Right ventricle myocardium inferior (tissue), 1 donor: ENCODE measurements at regions not wholly inside any gene's neighbourhood (a gene's known extent, or its start where the extent isn't known, plus 50 kb on each side); places are given as distances from the start of the nearest gene placed in this dataset.
A peak's percentile ranks its signal among the peaks of the same experiment; 100 is the strongest.

Experiments
- ATAC-seq: fragments of 200-7000 bp; cut with Tn5 transposase; one replicate; pipeline ENCODE4 v1.9.1; 2020; ENCODE audit warnings: mild to moderate bottlenecking, moderate library complexity
- DNase-seq: peaks from one replicate; pipeline ENCODE4 v3.0.0; 2021; ENCODE audit errors: missing footprints
- intact Hi-C: fragments of 100-400 bp; cut with DNase I; formaldehyde crosslinking; loops from one replicate; pipeline ENCODE4 v1.11.0; 2022
- donor health status: DM: no; HTN: yes; CAD: no; lungs with severe emphysema.

- DNase-seq, result no peak
- no peak for ATAC-seq
- intact Hi-C loops, result no loop called here
These were observed 1291.6 kb upstream of the AUTS2 start for GRCh38 chr7:68306692-68307107.

DNA sequence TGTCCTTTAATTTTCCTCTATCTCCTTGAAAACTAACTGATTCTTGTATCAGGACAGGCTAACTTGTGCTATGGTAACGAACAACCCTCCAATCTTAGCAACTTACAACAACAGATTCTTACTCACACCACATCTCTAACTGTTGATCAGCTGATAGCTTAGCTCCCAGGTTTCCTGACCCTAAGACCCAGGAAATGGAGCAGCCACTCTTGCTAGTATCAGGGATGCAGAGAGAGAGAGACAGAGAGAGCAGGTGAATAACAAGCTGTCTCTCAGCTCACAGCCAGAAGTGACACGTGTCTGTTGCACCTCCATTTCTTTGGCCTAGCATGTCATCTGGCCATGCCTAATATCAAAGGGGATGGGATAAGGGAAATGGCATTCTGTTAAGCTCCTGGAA lies 1289.0 kb upstream of the AUTS2 start:
- intact Hi-C loops, result no loop called here
- ATAC-seq (no peak), DNase-seq (no peak)

- DNase-seq, result no peak
- intact Hi-C loops, result no loop called here
- no peak for ATAC-seq
These were observed 1288.5 kb upstream of the AUTS2 start for GRCh38 chr7:68309806-68310205.

DNA sequence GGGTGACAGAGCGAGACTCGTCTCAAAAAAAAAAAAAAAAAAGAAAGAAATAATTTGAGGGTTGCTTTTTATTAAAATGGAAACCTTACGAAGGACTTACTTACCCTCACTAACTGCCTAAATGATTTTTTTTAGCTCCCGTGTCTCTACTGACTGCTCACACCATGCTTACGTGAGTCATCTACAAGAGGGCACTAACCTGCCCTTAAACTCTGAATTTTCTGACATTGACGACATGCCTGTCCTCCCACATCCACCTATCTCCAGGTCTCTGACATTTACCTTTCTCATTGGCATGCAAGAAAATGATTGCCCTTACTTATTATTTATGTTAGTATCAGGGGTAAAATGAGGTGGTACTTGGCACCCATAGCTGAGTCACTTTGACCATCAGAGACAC lies 1286.3 kb upstream of the AUTS2 start:
- intact Hi-C loops, result no loop called here
- DNase-seq, result no peak
- no peak for ATAC-seq

- intact Hi-C loops, result no loop called here
- DNase-seq (no peak), ATAC-seq (no peak)
These were observed 1284.5 kb upstream of the AUTS2 start for GRCh38 chr7:68313806-68314205.

DNA sequence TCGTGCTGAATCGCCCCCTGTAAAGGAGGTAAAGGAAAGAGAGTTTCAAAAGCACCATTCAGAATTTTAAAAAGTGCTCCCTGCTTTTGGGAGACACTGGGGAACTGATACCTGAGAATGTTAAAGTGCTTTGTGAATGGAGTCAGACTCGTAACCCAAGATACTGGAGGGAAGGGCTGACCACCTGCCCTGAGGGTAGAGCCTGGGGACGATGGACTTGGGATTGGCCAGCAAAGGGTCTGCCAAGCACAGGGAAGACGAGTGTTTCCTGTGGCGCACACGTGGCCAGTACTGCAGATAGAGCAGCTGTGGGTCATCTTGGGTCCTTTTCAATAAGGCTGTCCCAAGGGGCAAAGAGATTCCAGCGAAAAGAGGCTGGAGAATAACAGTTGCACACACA lies 1284.1 kb upstream of the AUTS2 start:
- intact Hi-C loops, result no loop called here
- DNase-seq, result no peak
- ATAC-seq, result no peak

GRCh38 chr7:68317476-68317875 lies 1280.8 kb upstream of the AUTS2 start:
- intact Hi-C loops, result no loop called here
- ATAC-seq (no peak), DNase-seq (no peak)

DNA sequence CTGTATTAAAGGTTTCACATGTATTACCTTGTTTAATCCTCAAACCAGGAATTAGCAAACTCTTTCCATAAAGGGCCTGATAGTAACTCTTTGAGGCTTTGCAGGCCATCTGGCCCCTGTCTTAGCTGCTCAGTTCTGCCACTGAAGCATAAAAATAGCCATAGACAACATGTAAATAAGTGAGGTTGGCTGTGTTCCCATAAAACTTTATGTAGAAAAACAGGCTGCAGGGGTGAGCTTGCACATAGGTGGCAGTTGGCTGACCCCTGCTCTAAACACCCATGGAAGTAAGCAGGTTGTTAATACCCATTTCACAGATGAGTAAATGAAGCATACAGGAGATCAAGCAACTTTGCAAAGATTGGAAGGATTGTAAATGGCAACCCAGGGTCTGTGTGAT lies 1279.2 kb upstream of the AUTS2 start:
- intact Hi-C loops, result loop anchor here (2.0 kb wide), 1 partner anchor 102 kb away; no protein-coding TSS in a partner anchor
- no peak for DNase-seq
- ATAC-seq, result no peak

GRCh38 chr7:68321076-68321639 lies 1277.1 kb upstream of the AUTS2 start:
- DNase-seq (no peak), ATAC-seq (peak; percentile 92)
- intact Hi-C loops, result no loop called here

- DNase-seq (no peak), ATAC-seq (peak; percentile 35)
- intact Hi-C loops, result no loop called here
These were observed 1276.3 kb upstream of the AUTS2 start for GRCh38 chr7:68321776-68322496.

DNA sequence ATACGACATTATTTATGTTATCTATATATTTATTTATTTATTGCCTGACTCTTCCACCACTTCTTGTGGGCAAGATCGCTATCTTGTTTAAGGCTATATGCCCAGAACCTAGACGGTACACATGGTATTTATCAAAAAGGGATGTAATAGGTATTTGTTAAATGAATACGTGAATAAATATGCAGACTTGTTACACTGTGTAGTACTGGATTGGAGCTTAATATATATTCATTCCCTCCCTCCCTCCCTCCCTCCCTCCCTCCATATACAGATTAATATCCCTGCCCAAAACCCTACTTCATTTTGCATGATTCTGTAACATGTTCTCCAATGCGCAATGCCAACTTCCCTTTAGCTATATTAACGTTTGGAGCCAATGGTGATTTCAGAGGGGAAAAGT lies 1273.7 kb upstream of the AUTS2 start:
- DNase-seq (no peak), ATAC-seq (no peak)
- intact Hi-C loops, result no loop called here

GRCh38 chr7:68334216-68334615 lies 1264.1 kb upstream of the AUTS2 start:
- DNase-seq, result no peak
- ATAC-seq, result no peak
- intact Hi-C loops, result no loop called here

GRCh38 chr7:68334636-68335272 lies 1263.5 kb upstream of the AUTS2 start:
- ATAC-seq (peak; percentile 34), DNase-seq (no peak)
- intact Hi-C loops, result no loop called here

- ATAC-seq, result no peak
- DNase-seq, result no peak
- intact Hi-C loops, result no loop called here
These were observed 1261.7 kb upstream of the AUTS2 start for GRCh38 chr7:68336594-68336993.

DNA sequence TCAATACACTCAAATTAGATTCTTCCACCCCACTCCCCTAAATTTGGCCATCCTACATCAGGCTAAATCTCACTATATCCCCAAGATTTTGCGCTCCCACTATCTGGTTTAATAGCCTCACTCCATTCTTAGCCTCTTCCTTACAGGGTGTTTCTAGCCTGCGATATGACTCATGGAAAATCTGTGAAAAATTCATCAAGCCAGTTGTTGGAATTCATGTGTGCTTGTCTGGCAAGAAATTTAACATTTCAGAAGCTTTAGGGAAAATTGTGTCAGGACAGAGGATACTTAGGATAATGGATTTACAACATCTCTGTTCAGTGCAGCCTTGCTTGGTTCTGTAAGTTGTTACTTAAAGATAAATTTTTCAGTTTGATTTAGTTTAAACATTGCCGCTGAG lies 1249.9 kb upstream of the AUTS2 start:
- intact Hi-C loops, result no loop called here
- ATAC-seq (no peak), DNase-seq (no peak)

GRCh38 chr7:68362745-68363518 lies 1235.3 kb upstream of the AUTS2 start:
- DNase-seq (no peak), ATAC-seq (peak; percentile 46)
- intact Hi-C loops, result no loop called here

- intact Hi-C loops, result no loop called here
- ATAC-seq, result no peak
- DNase-seq, result no peak
These were observed 1233.2 kb upstream of the AUTS2 start for GRCh38 chr7:68364886-68365625.

DNA sequence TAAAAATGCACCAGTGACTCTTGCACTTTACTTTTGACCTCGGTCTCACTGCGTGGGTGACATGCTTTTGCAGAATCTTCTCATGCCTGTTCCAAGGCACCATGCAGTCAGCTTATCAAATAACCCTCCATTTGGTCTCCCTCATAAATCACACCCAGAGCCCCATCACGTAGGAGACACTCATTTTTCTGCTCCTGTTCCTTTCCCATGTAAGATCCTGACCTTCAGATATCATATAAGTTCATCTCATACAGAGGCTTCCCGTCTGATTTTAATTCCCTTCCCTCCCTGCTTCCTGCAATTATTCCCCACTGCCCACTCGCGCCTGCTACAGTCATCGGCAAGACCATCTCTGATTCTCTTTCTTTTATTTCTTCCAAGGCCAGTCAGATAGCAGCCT lies 1226.3 kb upstream of the AUTS2 start:
- ATAC-seq (no peak), DNase-seq (no peak)
- intact Hi-C loops, result no loop called here

DNA sequence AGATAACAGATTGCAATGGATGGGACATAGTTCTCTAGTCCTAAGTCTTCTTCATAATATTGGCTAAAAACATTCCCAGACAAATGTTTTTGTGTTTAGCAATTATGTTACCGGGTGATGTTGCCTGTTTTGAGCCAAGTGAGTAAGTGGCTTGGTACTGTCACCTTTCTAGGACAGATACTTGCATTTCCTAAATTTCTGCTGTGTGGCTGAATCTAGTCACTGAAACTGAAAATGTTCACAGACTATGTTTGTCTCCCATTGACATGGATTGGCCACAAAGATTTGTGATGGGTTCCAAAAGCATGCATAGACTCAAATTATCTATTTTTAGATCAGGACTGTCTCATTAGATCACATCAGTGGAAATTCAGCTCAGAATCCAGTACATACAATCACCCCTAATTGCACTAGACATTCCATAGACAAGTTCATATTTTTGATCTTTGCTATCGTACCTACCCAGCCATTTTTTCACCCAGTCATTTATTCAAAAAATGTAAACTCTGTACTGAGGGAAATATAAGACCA lies 1222.1 kb upstream of the AUTS2 start:
- intact Hi-C loops, result no loop called here
- DNase-seq (no peak), ATAC-seq (no peak)
